ENCODE measurements at regions not wholly inside any gene's neighbourhood (a gene's known extent, or its start where the extent isn't known, plus 50 kb on each side); places are given as distances from the start of the nearest gene placed in this dataset.

DNA sequence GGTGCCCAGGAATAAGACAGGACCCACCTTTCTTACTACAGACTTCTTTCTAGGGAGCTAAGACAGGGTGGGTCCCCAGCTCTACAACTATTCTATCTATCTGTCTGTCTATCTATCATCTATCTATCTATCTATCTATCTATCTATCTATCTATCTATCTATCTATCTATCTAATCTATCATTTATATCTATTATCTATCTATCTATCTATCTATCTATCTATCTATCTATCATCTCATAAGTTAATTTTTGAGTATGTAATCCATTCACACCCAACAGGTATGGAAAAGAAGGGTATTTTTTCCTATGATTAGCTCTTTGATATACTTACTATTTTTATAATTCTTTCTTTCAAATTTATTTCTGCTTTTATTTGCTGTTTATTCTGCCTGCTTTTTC, 55.9 kb downstream of the BAMBI start:
- no peaks in the 10 kb centered on the region for H3K36me3 ChIP-seq (ENCODE audit: control insufficient read depth in 2 of 2, insufficient read depth in 2 of 2, low read length in 1 of 2)
- no peak overlapping the region for H3K4me2 ChIP-seq (ENCODE audit: control insufficient read depth, insufficient read depth)
- ChIA-PET SMC1A (ENCODE audit: uncharacterized antibody, unreplicated experiment) (no interaction called here), RAD21 (ENCODE audit: unreplicated experiment) (no interaction called here), POLR2A (no interaction called here), CTCF (interaction anchor here (0.6 kb wide), 1 partner anchor 81 kb away, joined by 3 read pairs; no protein-coding TSS in a partner anchor)
- no TSS peak for BruUV-seq (replicated peaks)
- TF ChIP-seq TAF1 (IDR thresholded peaks at IDR 0.05; ENCODE audit: borderline replicate concordance, low read depth, low read length) (no peak), BCL3 (IDR thresholded peaks at IDR 0.05; ENCODE audit: borderline replicate concordance, insufficient read depth, low read depth, low read length, poor library complexity, severe bottlenecking) (no peak)
- H2AFZ ChIP-seq (ENCODE audit: control insufficient read depth, low read depth, low read length), result no peak overlapping the region
- FAIRE-seq, result no peak
- H3K79me2 ChIP-seq (ENCODE audit: control insufficient read depth, insufficient read depth, low read length), result no peaks in the 10 kb centered on the region
- no peak for ATAC-seq
- no peaks in the 10 kb centered on the region for H3K27me3 ChIP-seq (replicated peaks in 1 of 2; ENCODE audit: control insufficient read depth in 2 of 2, insufficient read depth in 2 of 2, low read length in 1 of 2)
- in situ Hi-C loops (cut with MboI) (no loop called here), intact Hi-C loops (cut with micrococcal nuclease; ENCODE audit: unreplicated experiment) (no loop called here)
- no peaks in the 10 kb centered on the region for H3K9me3 ChIP-seq (replicated peaks; ENCODE audit: control insufficient read depth, insufficient read depth, low read length)
- no peak overlapping the region for H3K9ac ChIP-seq (ENCODE audit: control insufficient read depth, insufficient read depth, low read length)
- H4K20me1 ChIP-seq (ENCODE audit: control insufficient read depth, insufficient read depth), result no peaks in the 10 kb centered on the region
- H3K4me1 ChIP-seq (ENCODE audit: control insufficient read depth, insufficient read depth, low read length), result no peaks in the 10 kb centered on the region
- no peak overlapping the region for H3K27ac ChIP-seq (ENCODE audit: control insufficient read depth, insufficient read depth)
- no peak for DNase-seq (ENCODE audit: low read depth, low spot score)
- H3K4me3 ChIP-seq, result no peak overlapping the region

DNA sequence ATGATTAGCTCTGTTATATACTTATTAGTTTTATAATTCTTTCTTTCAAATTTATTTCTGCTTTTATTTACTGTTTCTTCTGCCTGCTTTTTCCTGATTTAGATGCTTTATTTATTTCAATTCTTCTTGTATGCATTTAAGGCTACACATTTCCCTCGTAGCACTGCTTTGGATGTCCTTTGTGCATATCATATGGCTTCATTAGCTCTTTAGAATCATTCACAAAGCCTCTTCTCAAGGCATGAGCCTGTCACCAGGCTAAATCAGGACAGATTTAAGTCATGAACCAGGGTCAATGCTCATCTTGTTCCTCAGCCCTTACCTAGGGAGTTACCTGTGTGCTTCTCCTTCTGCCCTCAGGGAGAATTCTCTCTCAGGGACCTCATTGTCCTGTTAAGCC, 56.3 kb downstream of the BAMBI start:
- no peaks in the 10 kb centered on the region for H3K27me3 ChIP-seq (replicated peaks in 1 of 2; ENCODE audit: control insufficient read depth in 2 of 2, insufficient read depth in 2 of 2, low read length in 1 of 2)
- H3K4me2 ChIP-seq (ENCODE audit: control insufficient read depth, insufficient read depth), result no peak overlapping the region
- no peak overlapping the region for H3K4me3 ChIP-seq
- BruUV-seq (replicated peaks), result no TSS peak
- POLR2A ChIA-PET, result no interaction called here
- in situ Hi-C loops (cut with MboI) (no loop called here), intact Hi-C loops (cut with micrococcal nuclease; ENCODE audit: unreplicated experiment) (no loop called here)
- RAD21 ChIA-PET (ENCODE audit: unreplicated experiment), result no interaction called here
- FAIRE-seq (no peak), ATAC-seq (no peak), DNase-seq (ENCODE audit: low read depth, low spot score) (no peak)
- SMC1A ChIA-PET (ENCODE audit: uncharacterized antibody, unreplicated experiment), result no interaction called here
- H3K4me1 ChIP-seq (ENCODE audit: control insufficient read depth, insufficient read depth, low read length), result no peaks in the 10 kb centered on the region
- H3K79me2 ChIP-seq (ENCODE audit: control insufficient read depth, insufficient read depth, low read length), result no peaks in the 10 kb centered on the region
- H3K9ac ChIP-seq (ENCODE audit: control insufficient read depth, insufficient read depth, low read length), result no peak overlapping the region
- H3K27ac ChIP-seq (ENCODE audit: control insufficient read depth, insufficient read depth), result no peak overlapping the region
- no peaks in the 10 kb centered on the region for H4K20me1 ChIP-seq (ENCODE audit: control insufficient read depth, insufficient read depth)
- no peaks in the 10 kb centered on the region for H3K36me3 ChIP-seq (ENCODE audit: control insufficient read depth in 2 of 2, insufficient read depth in 2 of 2, low read length in 1 of 2)
- no peak overlapping the region for H2AFZ ChIP-seq (ENCODE audit: control insufficient read depth, low read depth, low read length)
- no peaks in the 10 kb centered on the region for H3K9me3 ChIP-seq (replicated peaks; ENCODE audit: control insufficient read depth, insufficient read depth, low read length)
- WGBS (ENCODE audit: insufficient coverage, insufficient replicate concordance, low lambda C conversion rate, missing lambda C conversion rate), result 0% methylated on average over 1 of the region's 1 CpG
- no peak for TF ChIP-seq LARP7 (IDR thresholded peaks at IDR 0.05)
- no peak for TF ChIP-seq SUZ12 (IDR thresholded peaks at IDR 0.05; ENCODE audit: unreplicated experiment)
- no peak for TF ChIP-seq BCL11A (IDR thresholded peaks at IDR 0.05; ENCODE audit: low read depth, low read length)
- CTCF ChIA-PET, result interaction anchor here (0.6 kb wide), 1 partner anchor 81 kb away, joined by 3 read pairs; no protein-coding TSS in a partner anchor

Measured in GM12878 (cell line).